DMS153 treated with DMSO at 0.1 percent for 48 hours (cell line): ENCODE measurements at regions not wholly inside any gene's neighbourhood (a gene's known extent, or its start where the extent isn't known, plus 50 kb on each side); places are given as distances from the start of the nearest gene placed in this dataset.

Source experiments
- DNase-seq: peaks from one replicate; lab custom pipeline; 2025; ENCODE audit not compliant: unreplicated experiment; lab: John Stamatoyannopoulos, UW

DNA sequence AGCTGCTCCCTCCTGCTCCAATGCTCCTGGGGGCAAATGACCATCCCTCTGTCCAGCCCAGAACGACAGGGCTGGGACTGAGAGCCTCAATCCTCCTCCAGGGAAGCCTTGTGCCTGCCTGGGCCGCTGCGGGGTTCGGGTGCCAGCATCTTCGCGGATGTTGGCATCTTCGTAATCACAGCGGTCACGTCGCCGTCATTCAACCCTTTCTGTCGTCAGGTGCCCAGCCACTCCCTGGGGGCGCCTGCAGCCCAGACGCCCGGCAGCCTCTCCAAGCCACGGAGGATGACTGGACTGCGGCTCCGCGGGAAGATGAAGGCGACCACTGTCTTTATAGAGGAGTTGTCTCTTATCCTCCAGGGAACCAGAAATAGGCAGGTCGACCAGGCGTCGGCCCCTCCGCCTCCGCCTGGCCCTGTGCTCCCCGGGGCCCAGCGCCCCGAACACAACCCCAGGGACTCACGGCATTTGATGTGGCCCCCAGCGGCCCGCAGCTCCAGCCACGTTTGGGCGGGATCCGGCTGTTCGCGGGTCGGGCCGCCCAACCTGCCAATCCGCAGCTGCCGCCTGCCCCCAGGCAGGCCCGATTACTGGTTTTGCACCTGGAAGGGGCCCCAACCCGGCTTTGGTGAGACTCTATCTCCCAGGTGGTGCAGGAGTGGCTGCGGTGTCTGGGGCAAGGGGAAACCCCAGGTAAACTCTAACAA, 113.9 kb downstream of the THNSL2 start:
- no peak for DNase-seq

DNA sequence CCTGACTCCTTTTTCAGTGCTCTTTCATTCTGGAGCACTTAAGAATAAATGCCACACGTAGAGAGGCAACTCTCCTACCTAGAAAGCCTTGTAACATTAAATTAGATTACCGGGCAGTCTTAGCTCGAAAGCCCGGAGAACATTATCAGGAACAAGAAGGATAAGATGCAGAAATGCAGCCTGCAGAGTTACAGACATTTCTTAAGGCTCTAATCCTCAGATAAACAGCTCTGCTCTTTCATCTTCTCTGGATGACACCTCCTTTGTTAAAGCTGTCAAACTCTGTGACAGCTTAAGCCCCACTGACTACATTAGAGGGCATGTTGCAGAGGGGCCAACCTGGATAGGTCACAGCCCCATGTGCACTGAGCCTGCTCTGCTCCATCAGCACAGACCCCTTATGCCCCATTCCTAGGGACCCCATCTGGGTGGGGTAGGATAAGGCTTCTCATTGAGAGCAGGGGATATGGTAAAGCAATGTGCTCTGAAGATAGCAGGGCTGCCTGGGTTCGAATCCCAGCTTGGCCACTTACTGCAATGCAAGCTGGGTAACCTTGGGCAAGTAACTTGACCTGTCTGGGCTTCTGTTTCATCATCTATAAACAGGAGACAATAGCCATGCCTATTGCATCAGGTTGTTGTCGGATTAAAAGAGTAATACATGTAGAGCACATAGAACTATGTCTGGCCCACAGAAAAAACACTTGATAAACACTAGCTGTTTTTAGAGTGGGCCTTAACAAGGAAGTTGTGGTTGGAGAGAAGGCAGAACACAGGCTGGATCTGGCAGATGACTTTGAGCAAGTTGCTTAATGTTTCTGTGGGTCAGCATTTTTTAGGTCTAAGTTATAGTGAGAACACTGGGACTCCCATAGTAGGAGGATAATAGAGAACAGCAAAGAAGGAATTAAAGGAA, 111.4 kb downstream of the THNSL2 start:
- no peak for DNase-seq

GRCh38 chr2:88269836-88270235, 99.7 kb downstream of the THNSL2 start:
- no peak for DNase-seq

DNA sequence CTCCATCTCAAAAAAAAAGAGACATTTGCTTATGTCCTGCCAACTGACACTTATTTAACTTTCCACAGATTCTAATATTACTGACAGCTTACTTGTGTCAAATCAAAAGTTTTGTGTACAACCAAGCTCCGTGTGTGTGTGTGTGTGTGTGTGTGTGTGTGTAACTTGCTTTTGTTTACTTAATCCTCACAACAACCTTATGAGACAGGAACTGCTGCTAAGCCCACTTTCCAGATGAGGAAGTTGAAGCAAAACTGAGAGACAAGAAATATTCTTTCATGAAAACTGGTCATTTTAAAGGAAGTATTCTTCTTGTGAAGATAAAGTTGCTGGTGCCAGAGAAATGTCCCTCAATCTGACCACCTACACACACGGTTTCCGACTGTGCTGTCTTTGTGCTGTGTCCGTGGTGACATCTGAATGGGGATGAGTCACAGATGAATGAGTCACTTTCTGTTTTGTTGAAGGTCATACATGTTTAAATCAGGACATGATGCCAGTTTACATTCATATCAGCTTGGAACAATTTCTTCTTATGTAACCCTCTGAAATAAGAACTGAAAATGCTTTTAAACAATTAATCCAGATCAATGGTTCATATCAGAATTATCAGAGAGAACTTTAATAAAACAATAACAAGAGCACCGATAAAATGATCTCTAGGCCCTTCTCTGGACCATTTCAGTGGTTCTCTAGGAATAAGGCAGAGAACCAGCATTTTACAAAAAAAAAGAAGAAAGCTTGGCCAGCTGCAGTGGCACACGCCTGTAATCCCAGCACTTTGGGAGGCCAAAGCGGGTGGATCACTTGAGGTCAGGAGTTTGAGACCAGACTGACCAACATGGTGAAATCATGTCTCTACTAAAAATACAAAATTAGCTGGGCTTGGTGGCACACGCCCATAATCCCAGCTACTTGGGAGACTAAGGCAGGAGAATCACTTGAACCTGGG, 95.5 kb downstream of the THNSL2 start:
- DNase-seq: no peak

GRCh38 chr2:88263861-88264260, 93.7 kb downstream of the THNSL2 start:
- no peak for DNase-seq

GRCh38 chr2:88261725-88262124, 91.6 kb downstream of the THNSL2 start:
- no peak for DNase-seq

- DNase-seq: no peak
Measured at GRCh38 chr2:88258208-88258607, 88.1 kb downstream of the THNSL2 start.

- DNase-seq: no peak
Measured at GRCh38 chr2:88254437-88255091, 84.4 kb downstream of the THNSL2 start.

- no peak for DNase-seq
Measured at GRCh38 chr2:88253997-88254396, 83.9 kb downstream of the THNSL2 start.

GRCh38 chr2:88253375-88253774, 83.2 kb downstream of the THNSL2 start:
- DNase-seq: no peak

GRCh38 chr2:88252646-88253045, 82.5 kb downstream of the THNSL2 start:
- DNase-seq: no peak

DNA sequence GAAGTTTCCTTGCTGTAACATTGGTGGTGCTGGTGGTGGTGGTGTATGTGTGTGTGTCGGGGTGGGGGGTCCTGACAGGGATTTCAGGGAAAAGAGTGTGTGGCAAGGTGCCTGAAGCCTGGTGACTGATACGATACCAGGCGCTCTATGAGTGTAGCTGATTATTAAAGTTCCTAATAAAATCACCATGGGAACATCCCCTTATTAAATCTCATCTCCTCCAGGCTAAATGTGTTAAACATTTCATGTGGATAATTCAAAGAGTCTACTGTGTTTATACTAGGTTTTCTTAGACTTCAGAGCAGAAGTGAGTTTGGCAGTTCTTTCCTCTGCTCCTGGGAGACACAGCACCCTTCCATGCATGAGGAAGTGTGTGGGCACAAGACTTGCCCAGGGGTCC, 82.0 kb downstream of the THNSL2 start:
- DNase-seq: no peak

- no peak for DNase-seq
Measured at GRCh38 chr2:88250404-88250803, 80.3 kb downstream of the THNSL2 start.

DNA sequence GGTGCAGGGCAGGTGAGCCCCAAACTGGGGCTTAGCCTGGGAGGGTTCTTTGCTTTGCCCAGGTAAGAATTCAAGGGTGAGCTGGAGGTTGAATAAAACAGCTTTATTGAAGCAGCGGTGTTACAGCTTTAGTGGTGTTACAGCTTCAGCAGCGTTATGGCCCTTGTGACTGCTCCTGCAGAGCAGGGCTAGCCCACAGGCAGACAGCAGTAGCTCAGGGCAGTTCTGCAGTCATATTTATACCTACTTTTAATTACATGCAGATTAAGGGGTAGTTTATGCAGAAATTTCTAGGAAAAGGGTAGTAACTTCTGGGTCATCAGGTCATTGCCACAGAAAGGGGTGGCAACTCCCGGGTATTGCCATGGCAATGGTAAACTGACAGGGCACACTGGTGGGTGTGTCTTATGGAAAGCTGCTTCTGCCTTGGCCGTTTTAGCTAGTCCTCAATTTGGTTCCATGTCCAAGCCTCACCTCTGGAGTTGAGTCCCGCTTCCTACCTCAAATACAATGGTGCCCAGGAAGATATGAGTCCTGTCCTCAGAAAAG, 78.2 kb downstream of the THNSL2 start:
- no peak for DNase-seq

DNA sequence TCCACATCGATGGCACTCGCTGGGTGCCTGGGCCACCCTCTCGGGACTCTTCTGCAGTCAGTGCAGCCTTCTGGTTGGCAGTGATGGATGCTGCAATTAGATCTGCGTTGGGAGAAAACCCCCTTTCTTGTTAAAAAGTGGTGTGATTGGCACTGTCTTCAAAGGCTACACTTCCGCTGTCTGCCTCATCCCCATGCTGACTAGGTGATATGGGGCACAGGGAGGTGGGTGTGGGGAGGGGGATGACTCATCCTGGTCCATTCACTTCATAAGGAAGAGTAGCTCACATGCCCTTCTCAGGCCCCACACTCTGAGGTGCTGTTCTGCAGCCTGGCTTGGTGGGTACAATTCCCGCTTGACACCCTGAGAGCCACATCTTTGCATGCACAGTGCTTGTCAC, 77.4 kb downstream of the THNSL2 start:
- DNase-seq: no peak

- DNase-seq: no peak
Measured at GRCh38 chr2:88245109-88245508, 75.0 kb downstream of the THNSL2 start.

GRCh38 chr2:88239781-88240180, 69.6 kb downstream of the THNSL2 start:
- DNase-seq: no peak

- DNase-seq: no peak
Measured at GRCh38 chr2:88236666-88237065, 66.5 kb downstream of the THNSL2 start.
